IMR-90 (cell line): ENCODE measurements at regions not wholly inside any gene's neighbourhood (a gene's known extent, or its start where the extent isn't known, plus 50 kb on each side); places are given as distances from the start of the nearest gene placed in this dataset.
"Not testable (repeated sequence)": the region's sequence is repeated elsewhere in the genome, so short reads cannot be mapped to it uniquely, and the experiment has no call there.

ENCODE experiments used
- ATAC-seq: fragments of 200-7000 bp; cut with Tn5 transposase; 2 replicates; pipeline ENCODE4 v1.9.1; 2020; ENCODE audit warnings: low read depth, mild to moderate bottlenecking, moderate library complexity
- BruUV-seq: library from RNA; stranded (reverse); fragments of 400-500 nt; replicated peaks from 2 replicates; lab custom pipeline; 2021; lab: Mats Ljungman, UMichigan
- CTCF ChIA-PET: fragments of 300-600 bp; formaldehyde crosslinking; extraction: SDS; loops from one replicate; lab custom pipeline; 2021; ENCODE audit warnings: antibody characterized with exemption; lab: Yijun Ruan, JAX
- POLR2A ChIA-PET: fragments of 300-600 bp; sonication (Branson Sonifier 250); formaldehyde crosslinking; loops from one replicate; lab custom pipeline; 2022; ENCODE audit warnings: antibody characterized with exemption; ENCODE audit not compliant: unreplicated experiment; lab: Charles Lee
- DNase-seq: peaks from one replicate; pipeline ENCODE4 v3.0.0; 2013
- H2AFZ ChIP-seq: replicated peaks from 2 replicates; pipeline ENCODE3; 2013; ENCODE audit warnings: low read length, mild to moderate bottlenecking; ENCODE audit not compliant: poor library complexity
- H2AK5ac ChIP-seq: 2 replicates; pipeline ENCODE4 v1.6.1; 2013; ENCODE audit warnings: low read depth, low read length, inconsistent platforms
- H2AK9ac ChIP-seq: replicated peaks from 2 replicates; pipeline ENCODE3; 2013; ENCODE audit warnings: mild to moderate bottlenecking, low read depth, low read length, moderate library complexity; ENCODE audit not compliant: poor library complexity
- H2BK120ac ChIP-seq: 2 replicates; pipeline ENCODE4 v1.6.1; 2013; ENCODE audit warnings: low read depth, low read length, inconsistent platforms
- H2BK15ac ChIP-seq: 3 replicates; pipeline ENCODE4 v1.6.1; 2013; ENCODE audit warnings: low read depth, low read length, inconsistent platforms
- H2BK20ac ChIP-seq: 2 replicates; pipeline ENCODE4 v1.6.1; 2013; ENCODE audit warnings: low read depth, mild to moderate bottlenecking, inconsistent platforms, low read length, moderate library complexity
- H2BK5ac ChIP-seq: 2 replicates; pipeline ENCODE4 v1.6.1; 2013; ENCODE audit warnings: mild to moderate bottlenecking, low read depth, low read length, inconsistent platforms; ENCODE audit not compliant: poor library complexity, severe bottlenecking
- H3K14ac ChIP-seq: replicated peaks from 2 replicates; pipeline ENCODE4 v1.6.1; 2013; ENCODE audit warnings: low read depth, low read length, inconsistent platforms
- H3K18ac ChIP-seq: 2 replicates; pipeline ENCODE4 v1.6.1; 2013; ENCODE audit warnings: low read depth, low read length, control low read depth
- H3K23ac ChIP-seq: 2 replicates; pipeline ENCODE4 v1.6.1; 2013; ENCODE audit warnings: low read depth, low read length, inconsistent platforms
- H3K27ac ChIP-seq: 2 replicates; pipeline ENCODE4 v1.5.1; 2013; ENCODE audit warnings: mild to moderate bottlenecking, control low read depth, low read length; ENCODE audit not compliant: insufficient read depth
- H3K27me3 ChIP-seq: 2 replicates; pipeline ENCODE4 v1.6.1; 2013; ENCODE audit warnings: low read length; ENCODE audit not compliant: control insufficient read depth, insufficient read depth
- H3K36me3 ChIP-seq: 2 replicates; pipeline ENCODE4 v1.6.1; 2013; ENCODE audit warnings: low read length, mixed read lengths; ENCODE audit not compliant: control insufficient read depth, insufficient read depth
- H3K4ac ChIP-seq: 2 replicates; pipeline ENCODE4 v1.6.1; 2013; ENCODE audit warnings: low read depth, low read length, inconsistent platforms
- H3K4me1 ChIP-seq: 2 replicates; pipeline ENCODE4 v1.6.1; 2013; ENCODE audit warnings: low read length, mixed read lengths; ENCODE audit not compliant: control insufficient read depth, insufficient read depth
- H3K4me2 ChIP-seq: 2 replicates; pipeline ENCODE4 v1.6.1; 2013; ENCODE audit warnings: low read depth, mild to moderate bottlenecking, control low read depth, low read length, moderate library complexity
- H3K4me3 ChIP-seq: 2 replicates; pipeline ENCODE4 v1.5.1; 2013; ENCODE audit warnings: low read depth, mild to moderate bottlenecking, control low read depth, low read length, moderate library complexity; ENCODE audit not compliant: insufficient read depth
- H3K56ac ChIP-seq: 2 replicates; pipeline ENCODE4 v1.6.1; 2013; ENCODE audit warnings: low read length, inconsistent platforms; ENCODE audit not compliant: insufficient read depth; ENCODE audit errors: extremely low read depth
- H3K79me1 ChIP-seq, 2 experiments: 2 replicates each; pipeline ENCODE4 v1.6.1; 2013; ENCODE audit warnings: low read length in 2 of 2, inconsistent platforms in 1 of 2, low read depth in 1 of 2
- H3K9ac ChIP-seq: 2 replicates; pipeline ENCODE4 v1.6.1; 2013; ENCODE audit warnings: low read depth, low read length, control low read depth
- H3K9me1 ChIP-seq: 2 replicates; pipeline ENCODE4 v1.6.1; 2013; ENCODE audit warnings: low read length, inconsistent platforms; ENCODE audit not compliant: insufficient read depth
- H3K9me3 ChIP-seq: 2 replicates; pipeline ENCODE4 v1.6.1; 2013; ENCODE audit warnings: low read length; ENCODE audit not compliant: control insufficient read depth, insufficient read depth
- H4K20me1 ChIP-seq: 2 replicates; pipeline ENCODE4 v1.6.1; 2013; ENCODE audit warnings: low read length, inconsistent platforms; ENCODE audit not compliant: insufficient read depth
- H4K5ac ChIP-seq: 2 replicates; pipeline ENCODE4 v1.6.1; 2013; ENCODE audit warnings: mild to moderate bottlenecking, low read depth, low read length, control low read depth
- H4K8ac ChIP-seq, 2 experiments: 2 replicates each; pipeline ENCODE4 v1.6.1; 2013; ENCODE audit warnings: low read depth in 2 of 2, low read length in 2 of 2, control low read depth in 1 of 2, inconsistent platforms in 1 of 2
- H4K91ac ChIP-seq: 2 replicates; pipeline ENCODE4 v1.6.1; 2013; ENCODE audit warnings: low read depth, low read length, inconsistent platforms; ENCODE audit not compliant: insufficient read depth
- CHD1 ChIP-seq: IDR thresholded peaks from 2 replicates; pipeline ENCODE4 v1.6.1; 2012; ENCODE audit warnings: low read depth, low read length, improper control_type of control experiment
- ELK1 ChIP-seq: fragments of 150-350 bp; IDR thresholded peaks from 2 replicates; pipeline ENCODE4 v1.6.1; 2016; ENCODE audit warnings: low read depth, mild to moderate bottlenecking, low read length, moderate library complexity, borderline replicate concordance
- FOS ChIP-seq: fragments of 150-350 bp; IDR thresholded peaks from 2 replicates; pipeline ENCODE4 v1.6.1; 2016; ENCODE audit warnings: low read depth, low read length
- POLR2A ChIP-seq: IDR thresholded peaks from 2 replicates; pipeline ENCODE4 v1.6.1; 2012; ENCODE audit warnings: mild to moderate bottlenecking, low read depth, low read length
- WGBS, 2 experiments: methylation state at CpG; one replicate each; pipeline versions ENCODE4 v1.1.5 to v1.1.7; 2013; ENCODE audit warnings: missing lambda C conversion rate in 2 of 2; ENCODE audit not compliant: insufficient read length in 1 of 2; ENCODE audit errors: extremely low coverage in 2 of 2; 5-methylcytosine and 5-hydroxymethylcytosine counted together
- dilution Hi-C: fragments of 300-500 bp; cut with HindIII; formaldehyde crosslinking; loops from one replicate; pipeline ENCODE4 v1.14.3; 2018; ENCODE audit warnings: low sequenced_read_pairs; ENCODE audit not compliant: unreplicated experiment
- in situ Hi-C: fragments of 300-500 bp; cut with MboI; formaldehyde crosslinking; loops from 3 replicates; pipeline ENCODE4 v1.14.3; 2019; ENCODE audit warnings: low sequenced_read_pairs, inconsistent platforms, mixed read lengths
- intact Hi-C: fragments of 100-400 bp; cut with micrococcal nuclease; formaldehyde crosslinking; loops from 2 replicates; pipeline ENCODE4 v1.10.0; 2022

- no TSS peak for BruUV-seq
- no peak overlapping the region for H2BK15ac ChIP-seq
- H3K18ac ChIP-seq, result no peak overlapping the region
- dilution Hi-C loops, result no loop called here
- intact Hi-C loops, result no loop called here
- no peaks in the 10 kb centered on the region for H4K20me1 ChIP-seq
- POLR2A ChIA-PET, result no interaction called here
- no peak overlapping the region for H4K91ac ChIP-seq
- H3K4me1 ChIP-seq, result no peaks in the 10 kb centered on the region
- no peak overlapping the region for H3K23ac ChIP-seq
- H3K4me3 ChIP-seq, result no peak overlapping the region
- no peak overlapping the region for H3K27ac ChIP-seq
- H3K4ac ChIP-seq, result no peak overlapping the region
- H3K9me1 ChIP-seq, result no peaks in the 10 kb centered on the region
- no peaks in the 10 kb centered on the region for H3K36me3 ChIP-seq
- H2AFZ ChIP-seq, result no peak overlapping the region
- WGBS, 2 experiments, result no CpG with 5 or more reads among the region's 1 CpG
- no peak overlapping the region for H2AK9ac ChIP-seq
- ATAC-seq (no peak), DNase-seq (no peak)
- no peak overlapping the region for H2BK120ac ChIP-seq
- H2BK5ac ChIP-seq, result no peak overlapping the region
- H3K27me3 ChIP-seq, result no peaks in the 10 kb centered on the region
- in situ Hi-C loops, result no loop called here
- no peak overlapping the region for H3K14ac ChIP-seq
- no peak overlapping the region for H2BK20ac ChIP-seq
- peaks cover 2% of the 10 kb centered on the region; the same call in 1 of the 2 replicates for H3K9me3 ChIP-seq
- H3K79me1 ChIP-seq, result no peaks in the 10 kb centered on the region
- no peak overlapping the region for H3K9ac ChIP-seq
- H4K8ac ChIP-seq, result no peak overlapping the region
- no peak overlapping the region for H3K4me2 ChIP-seq
- no peak overlapping the region for H3K56ac ChIP-seq
- CTCF ChIA-PET, result no interaction called here
- no peak overlapping the region for H2AK5ac ChIP-seq
- no peak overlapping the region for H4K5ac ChIP-seq
- TF ChIP-seq ELK1 (no peak), POLR2A (no peak), FOS (no peak), CHD1 (no peak)
These were observed 904.3 kb upstream of the GRIA3 start for GRCh38 chrX:122279746-122280145.

GRCh38 chrX:122299822-122300221, 884.3 kb upstream of the GRIA3 start:
- H3K36me3 ChIP-seq, H4K91ac ChIP-seq, H3K56ac ChIP-seq, H3K79me1 ChIP-seq, intact Hi-C loops, H3K4me1 ChIP-seq, H3K9ac ChIP-seq, in situ Hi-C loops, H2BK5ac ChIP-seq, H3K9me3 ChIP-seq, dilution Hi-C loops, BruUV-seq, H2AK9ac ChIP-seq, H2BK15ac ChIP-seq, H3K14ac ChIP-seq, H3K4me3 ChIP-seq, H3K27ac ChIP-seq, H3K9me1 ChIP-seq, H4K8ac ChIP-seq, DNase-seq, H3K18ac ChIP-seq, H2BK120ac ChIP-seq, H3K4me2 ChIP-seq, H3K4ac ChIP-seq, H2BK20ac ChIP-seq, H2AK5ac ChIP-seq, H4K20me1 ChIP-seq, H4K5ac ChIP-seq, H3K27me3 ChIP-seq, H2AFZ ChIP-seq, CTCF ChIA-PET, ATAC-seq, H3K23ac ChIP-seq: not testable (repeated sequence)
- 80% methylated on average over 1 of the region's 5 CpGs; no CpG with 5 or more reads in 1 of the 2 experiments for WGBS, 2 experiments
- POLR2A ChIA-PET, result interaction anchor here (0.6 kb wide), 1 partner anchor 421 kb away, joined by 6 read pairs; no protein-coding TSS in a partner anchor
